HG03558 (cell line): ENCODE measurements at regions not wholly inside any gene's neighbourhood (a gene's known extent, or its start where the extent isn't known, plus 50 kb on each side); places are given as distances from the start of the nearest gene placed in this dataset.

ENCODE experiments used
- ATAC-seq: cut with Tn5 transposase; IDR thresholded peaks from one replicate; pipeline ENCODE4 v1.9.1; 2021; ENCODE audit warnings: moderate number of reproducible peaks; ENCODE audit not compliant: unreplicated experiment; ENCODE audit errors: extremely low read depth

DNA sequence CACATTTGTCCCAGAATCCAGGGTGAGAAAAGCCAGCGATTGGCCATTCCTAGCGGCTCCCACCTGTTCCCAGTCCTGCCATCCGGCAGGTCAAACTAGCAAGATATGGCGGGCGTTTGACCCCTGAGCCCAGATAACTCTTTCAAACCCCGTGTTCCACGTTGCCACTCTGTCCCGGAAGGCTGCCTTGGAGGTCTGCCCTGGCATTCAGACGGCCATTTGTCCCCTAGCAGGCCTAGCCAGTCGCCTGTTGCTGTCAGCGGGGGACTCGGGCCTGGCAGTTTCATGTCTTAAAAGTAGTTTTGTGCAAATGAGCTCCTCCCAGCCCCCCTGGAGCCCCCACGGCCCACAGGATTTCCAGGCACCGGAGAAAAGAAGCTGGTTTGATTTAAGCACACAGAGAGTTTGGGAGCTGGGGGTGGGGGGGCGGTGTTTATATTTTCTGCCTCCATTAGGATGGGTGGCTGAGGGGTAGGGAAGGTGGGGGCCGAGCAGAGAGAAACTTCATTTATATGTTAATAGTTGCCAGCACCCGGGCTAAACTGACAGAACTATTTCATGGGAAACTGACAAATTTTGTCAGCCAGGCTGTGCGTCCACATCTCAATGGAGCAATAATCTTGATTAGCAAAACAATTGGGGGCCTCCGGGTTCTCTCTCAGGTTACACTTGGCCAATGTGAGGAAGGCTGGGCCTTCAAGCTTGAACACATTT is 240.9 kb upstream of the SALL1 start:
- no peak for ATAC-seq

DNA sequence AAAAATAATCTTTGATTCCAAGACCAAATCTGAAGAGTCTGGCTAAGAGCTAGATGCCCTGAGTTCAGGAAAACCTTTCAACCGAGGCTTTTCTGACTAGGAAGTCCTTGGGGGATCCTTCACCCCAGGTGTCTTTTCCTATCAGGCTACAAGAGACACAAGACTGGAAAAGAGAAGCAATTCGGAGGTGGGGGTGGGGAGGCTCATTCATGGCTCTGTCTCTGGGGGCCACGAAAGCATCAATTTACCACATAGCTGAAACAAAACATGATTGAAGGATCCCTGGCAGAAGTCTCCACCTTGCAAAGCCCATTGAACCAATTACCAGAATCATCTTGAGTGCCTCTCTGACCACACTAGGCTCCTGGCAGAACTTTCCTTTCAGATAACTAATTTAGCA is 239.8 kb upstream of the SALL1 start:
- no peak for ATAC-seq

DNA sequence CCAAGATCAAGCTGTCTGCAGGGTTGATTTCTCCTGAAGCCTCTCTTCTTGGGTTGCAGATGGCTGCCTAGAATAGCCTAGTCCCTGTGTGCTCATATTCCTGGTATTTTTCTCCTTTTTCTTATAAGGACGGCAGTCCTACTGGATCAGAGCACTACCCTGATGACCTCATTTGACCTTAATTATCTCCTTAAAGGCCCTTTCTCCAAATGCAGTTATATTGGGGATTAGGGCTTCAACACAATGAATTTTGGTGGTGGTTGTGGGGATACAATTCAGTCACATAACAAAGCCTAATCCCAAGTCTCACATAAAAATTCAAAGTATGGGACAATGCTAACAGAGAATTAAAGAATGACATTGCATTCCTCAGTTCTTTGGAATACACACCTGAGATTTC is 238.8 kb upstream of the SALL1 start:
- ATAC-seq: no peak

DNA sequence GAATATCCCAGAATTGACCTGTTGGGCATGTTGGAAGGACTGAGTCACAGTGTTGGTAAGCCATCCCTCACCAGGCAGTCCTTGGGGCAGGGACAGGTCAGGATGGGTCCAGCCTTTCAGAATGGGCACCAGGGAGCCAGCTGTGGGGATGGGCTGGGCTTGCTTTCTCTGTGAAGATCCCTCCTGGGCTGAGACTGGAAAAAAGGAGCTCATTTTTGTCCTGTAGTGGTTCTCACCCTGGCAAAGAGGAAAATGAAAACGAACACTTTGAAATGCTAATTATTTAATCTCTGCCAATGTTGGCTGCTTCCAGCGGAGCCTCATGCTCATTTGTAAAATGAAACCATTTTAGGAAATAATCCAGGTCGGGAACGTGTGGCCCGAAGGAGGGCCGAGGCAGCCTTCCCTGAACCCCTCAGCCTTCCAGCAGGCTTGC is 237.5 kb upstream of the SALL1 start:
- no peak for ATAC-seq

GRCh38 chr16:51383909-51384308 is 232.8 kb upstream of the SALL1 start:
- no peak for ATAC-seq

DNA sequence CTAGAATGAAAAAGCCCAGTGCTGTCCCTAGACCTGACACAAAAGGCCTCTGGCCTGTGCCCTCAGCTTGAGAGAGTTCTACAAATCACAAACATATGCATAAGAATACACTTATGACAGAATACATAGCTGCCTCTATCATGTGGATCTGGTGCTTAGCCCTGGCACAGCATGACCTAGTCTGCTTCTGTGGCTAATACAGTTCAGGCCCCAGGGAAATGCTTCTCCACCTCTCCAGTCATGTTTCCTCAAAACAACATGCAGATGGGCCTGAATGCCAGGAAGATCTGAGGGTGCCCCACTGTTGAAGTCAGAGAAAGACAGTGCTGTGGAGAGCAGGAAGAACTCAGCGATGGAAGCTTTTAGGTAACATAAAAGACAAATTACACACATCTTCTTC is 231.9 kb upstream of the SALL1 start:
- no peak for ATAC-seq

DNA sequence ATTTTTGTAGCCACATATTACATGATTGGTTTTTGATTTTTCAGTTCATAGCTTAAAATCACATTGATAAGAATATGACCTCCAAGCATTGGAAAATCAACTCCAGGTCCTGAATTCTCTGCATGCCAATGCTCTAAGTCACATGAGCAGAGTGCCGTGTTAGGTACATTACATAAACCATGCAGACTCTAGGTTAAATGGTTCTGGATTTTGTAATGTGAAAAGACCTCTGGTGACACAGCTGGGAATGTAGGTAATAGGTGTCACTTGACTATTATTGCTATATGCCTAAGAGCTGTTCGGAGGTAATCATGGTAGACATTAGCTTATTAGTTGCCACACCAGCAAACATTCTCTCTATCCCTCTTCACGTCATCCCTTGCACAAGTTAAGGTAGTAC is 231.1 kb upstream of the SALL1 start:
- ATAC-seq: no peak

- no peak for ATAC-seq
Observed at GRCh38 chr16:51376080-51376479, 225.0 kb upstream of the SALL1 start.

DNA sequence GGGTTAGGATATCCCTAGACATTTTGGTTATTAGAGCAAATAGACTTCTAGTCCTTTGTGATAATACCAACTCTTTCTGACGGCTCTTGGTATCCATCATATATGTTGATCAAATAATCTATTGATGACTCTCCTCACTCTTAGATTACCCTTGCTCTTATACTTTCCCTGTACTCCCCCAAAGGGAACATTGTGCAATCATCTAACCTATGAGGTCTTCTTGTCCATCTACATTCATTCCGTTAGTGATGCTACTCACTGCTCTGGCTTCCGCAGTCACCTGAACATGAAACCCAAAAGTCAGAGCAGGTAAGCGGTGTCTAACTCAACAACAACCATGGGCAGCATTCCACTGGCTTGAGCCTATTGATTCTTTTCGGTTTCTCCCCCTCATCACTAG is 223.7 kb upstream of the SALL1 start:
- ATAC-seq: no peak

GRCh38 chr16:51374346-51374745 is 223.3 kb upstream of the SALL1 start:
- ATAC-seq: no peak

DNA sequence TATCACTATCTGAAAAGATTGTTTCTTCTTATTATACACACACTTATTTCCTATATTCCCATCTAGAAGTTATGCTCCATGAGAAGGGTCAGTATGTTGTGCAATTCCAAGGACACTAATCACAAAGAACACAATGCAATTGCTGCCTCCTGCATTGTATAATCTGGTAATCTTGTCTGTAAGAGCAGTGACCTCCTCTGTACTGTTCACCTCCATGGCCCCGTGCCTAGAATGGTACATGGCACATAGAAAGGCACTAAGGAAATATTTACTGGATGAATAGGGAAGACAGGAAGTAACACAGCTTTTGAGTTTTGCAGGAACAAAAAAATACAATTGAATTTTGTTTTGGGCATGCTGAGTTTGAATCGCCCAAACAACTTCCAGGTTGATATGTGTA is 214.6 kb upstream of the SALL1 start:
- no peak for ATAC-seq

DNA sequence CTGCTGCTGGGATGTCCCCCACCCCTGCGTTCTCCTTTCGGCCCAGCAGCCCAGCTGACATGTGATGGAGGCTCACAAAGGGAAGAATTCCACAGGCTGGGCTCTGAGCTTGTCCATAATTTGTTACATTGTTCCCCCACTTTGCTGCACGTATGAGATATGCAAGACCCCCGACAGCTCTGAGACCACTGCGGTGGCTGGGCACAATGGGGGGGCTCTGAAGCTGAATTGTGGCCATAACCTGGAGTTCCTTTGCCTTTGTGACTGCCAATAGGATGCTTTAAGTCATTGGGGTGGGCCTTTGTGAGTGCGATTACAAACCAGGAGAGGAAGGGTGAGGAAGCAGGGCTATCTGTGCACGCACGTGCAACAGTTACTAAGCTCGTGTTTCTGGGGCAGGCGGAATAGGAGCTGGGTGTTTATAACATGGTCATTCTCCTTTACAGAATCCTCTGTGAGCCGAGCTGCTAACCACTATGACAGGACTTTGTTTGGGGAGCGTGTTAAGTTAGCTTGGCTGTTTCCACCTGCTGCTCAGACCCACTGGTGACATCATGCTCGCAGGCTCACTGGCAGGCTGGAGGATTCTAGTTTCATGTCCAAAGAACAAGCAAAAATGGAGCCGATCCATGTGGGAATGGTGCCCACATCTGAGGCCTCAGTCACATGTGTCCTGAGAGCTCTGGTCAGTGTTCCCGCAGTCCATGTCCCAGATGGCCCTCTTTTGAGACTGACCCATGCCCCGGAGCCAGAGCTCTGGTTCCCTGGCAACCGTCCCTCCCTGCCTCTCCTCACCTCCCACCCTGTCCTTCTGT is 208.3 kb upstream of the SALL1 start:
- ATAC-seq: no peak

- ATAC-seq: no peak
Observed at GRCh38 chr16:51357839-51358238, 206.8 kb upstream of the SALL1 start.

- ATAC-seq: no peak
Observed at GRCh38 chr16:51355875-51356274, 204.8 kb upstream of the SALL1 start.

DNA sequence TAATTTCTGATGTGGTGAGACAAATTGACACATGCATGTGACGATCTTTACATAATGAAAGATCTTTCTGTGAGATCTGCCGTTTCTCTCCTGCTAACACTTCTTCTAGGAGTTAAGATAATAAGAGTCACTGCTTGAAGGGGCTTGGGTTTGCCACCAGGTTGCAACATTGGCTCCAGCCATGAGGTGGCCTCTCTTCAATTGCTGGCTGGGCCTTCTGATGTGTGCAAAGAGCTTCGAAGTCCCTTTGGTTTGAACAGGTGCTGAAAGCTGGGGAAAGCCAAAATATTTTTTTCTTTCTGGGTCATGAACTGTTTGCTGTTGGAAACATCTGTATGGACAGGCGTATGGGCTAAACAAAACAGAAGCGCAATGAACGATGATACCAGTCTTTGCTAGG is 204.1 kb upstream of the SALL1 start:
- no peak for ATAC-seq

DNA sequence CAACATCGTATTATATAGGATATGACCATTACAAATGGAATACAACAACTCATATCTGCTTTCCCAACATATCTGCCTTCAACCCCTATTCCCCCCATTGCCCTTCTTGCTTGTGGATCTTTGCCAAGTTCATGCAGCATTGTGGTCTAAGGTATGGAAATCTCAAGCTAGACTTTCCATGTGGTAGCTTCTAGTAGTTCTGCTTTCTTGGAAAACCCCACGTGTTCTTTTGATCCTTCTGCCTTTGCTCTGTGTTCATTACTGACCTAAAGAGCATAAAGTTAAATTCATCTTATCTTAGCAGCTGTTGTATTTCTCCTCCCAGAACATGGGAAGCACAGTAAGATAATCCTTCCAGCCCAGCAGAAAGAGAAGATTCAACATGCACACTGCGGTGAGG is 202.0 kb upstream of the SALL1 start:
- no peak for ATAC-seq

GRCh38 chr16:51349626-51350025 is 198.6 kb upstream of the SALL1 start:
- no peak for ATAC-seq

- no peak for ATAC-seq
Observed at GRCh38 chr16:51343411-51343810, 192.3 kb upstream of the SALL1 start.

GRCh38 chr16:51341204-51341603 is 190.1 kb upstream of the SALL1 start:
- no peak for ATAC-seq

DNA sequence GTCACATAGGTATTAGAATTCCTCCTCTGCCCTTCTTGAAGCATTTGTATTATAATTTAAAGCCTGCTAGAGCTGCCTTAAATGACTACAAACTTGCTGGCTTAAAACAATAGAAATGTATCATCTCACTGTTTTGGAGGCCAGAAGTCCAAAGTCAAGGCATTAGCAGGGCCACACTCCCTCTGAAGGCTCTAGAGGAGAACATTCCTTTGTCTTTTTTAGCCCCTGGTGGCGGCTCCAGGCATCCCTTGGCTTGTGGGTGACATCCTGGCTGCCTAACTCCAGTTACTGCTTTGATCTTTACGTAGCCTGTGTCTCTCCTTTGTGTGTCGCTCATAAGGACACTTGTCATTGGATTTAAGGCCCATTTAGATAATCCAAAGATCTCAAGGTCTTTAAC is 186.6 kb upstream of the SALL1 start:
- ATAC-seq: no peak

- no peak for ATAC-seq
Observed at GRCh38 chr16:51328733-51329132, 177.7 kb upstream of the SALL1 start.

DNA sequence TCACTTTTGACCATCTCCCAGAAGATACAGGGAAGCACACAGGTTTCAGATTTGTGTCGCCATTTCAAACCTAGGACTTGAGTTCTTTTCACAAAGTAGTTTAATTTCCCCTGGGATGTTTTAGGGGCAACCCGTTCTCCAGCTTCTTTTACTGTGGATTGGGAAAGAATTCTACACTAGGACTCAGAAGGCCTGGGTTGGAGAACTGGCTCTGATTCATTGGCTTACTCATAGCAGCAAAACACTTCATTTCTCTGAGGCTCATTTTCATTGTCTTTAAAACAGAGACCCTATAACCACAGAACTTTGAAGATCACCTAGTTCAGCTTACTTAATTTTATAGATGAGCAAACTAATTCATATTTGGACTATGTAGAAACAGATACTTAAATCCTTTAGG is 175.9 kb upstream of the SALL1 start:
- ATAC-seq: no peak
